ENCODE measurements at regions not wholly inside any gene's neighbourhood (a gene's known extent, or its start where the extent isn't known, plus 50 kb on each side); places are given as distances from the start of the nearest gene placed in this dataset.

GRCh38 chr1:83735526-83735925 is 263.4 kb downstream of the TTLL7 start:
- Histone ChIP-seq H3K4me3 (no peak overlapping the region), H3K4me1 (no peaks in the 10 kb centered on the region), H3K27ac (no peak overlapping the region), H3K27me3 (ENCODE audit: low read depth) (no peaks in the 10 kb centered on the region), H3K9me3 (no peaks in the 10 kb centered on the region), H3K36me3 (no peaks in the 10 kb centered on the region)
- ATAC-seq: no peak
- intact Hi-C loops (cut with DNase I): no loop called here
- TF ChIP-seq CTCF (IDR thresholded peaks at IDR 0.05): no peak
- no peak for DNase-seq

DNA sequence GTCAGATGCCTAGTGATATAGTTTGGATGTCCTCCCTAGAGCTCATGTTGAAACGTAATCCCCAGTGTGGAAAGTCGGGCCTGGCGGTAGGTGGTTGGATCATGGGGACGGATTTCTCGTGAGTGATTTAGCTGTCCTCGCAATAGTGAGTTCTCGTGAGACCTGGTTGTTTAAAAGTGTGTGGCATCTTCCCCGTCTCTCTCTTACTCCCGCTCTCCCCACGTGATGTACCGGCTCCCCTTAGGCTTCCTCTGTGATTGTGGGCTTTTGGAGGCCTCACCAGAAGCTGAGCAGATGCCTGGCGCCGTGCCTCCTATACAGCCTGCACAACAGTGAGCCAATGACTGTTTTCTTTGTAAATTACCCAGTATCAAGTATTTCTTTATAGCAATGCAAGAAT is 264.5 kb downstream of the TTLL7 start:
- TF ChIP-seq CTCF (IDR thresholded peaks at IDR 0.05): no peak
- Histone ChIP-seq H3K36me3 (no peaks in the 10 kb centered on the region), H3K9me3 (no peaks in the 10 kb centered on the region), H3K27me3 (ENCODE audit: low read depth) (no peaks in the 10 kb centered on the region), H3K27ac (no peak overlapping the region), H3K4me3 (no peak overlapping the region), H3K4me1 (no peaks in the 10 kb centered on the region)
- no peak for DNase-seq
- no peak for ATAC-seq
- intact Hi-C loops (cut with DNase I): no loop called here

GRCh38 chr1:83725735-83726360 is 273.1 kb downstream of the TTLL7 start:
- DNase-seq (no peak), ATAC-seq (no peak)
- Histone ChIP-seq H3K27ac (no peak overlapping the region), H3K36me3 (no peaks in the 10 kb centered on the region), H3K4me3 (no peak overlapping the region), H3K9me3 (no peaks in the 10 kb centered on the region), H3K27me3 (ENCODE audit: low read depth) (no peaks in the 10 kb centered on the region), H3K4me1 (no peaks in the 10 kb centered on the region)
- intact Hi-C loops (cut with DNase I): no loop called here
- no peak for TF ChIP-seq CTCF (IDR thresholded peaks at IDR 0.05)

DNA sequence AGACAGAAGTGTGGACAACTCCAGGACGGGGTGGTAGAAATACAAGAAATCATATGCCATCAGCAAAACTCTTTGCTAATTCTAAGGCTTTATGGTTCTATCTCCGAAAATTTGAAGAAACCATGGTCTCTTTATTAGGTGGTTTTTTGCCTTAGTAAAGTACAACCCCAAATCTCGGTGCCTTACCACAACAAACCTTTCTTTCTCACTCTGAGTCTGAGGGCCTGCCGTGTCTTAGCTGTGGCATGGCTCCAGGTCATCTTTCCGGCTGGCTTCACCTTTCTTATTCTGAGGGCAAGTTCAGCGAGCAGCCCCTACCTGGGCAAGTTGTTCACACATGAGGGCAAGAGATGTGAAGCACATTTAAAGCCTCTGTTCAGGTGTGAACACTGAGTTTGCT is 280.6 kb downstream of the TTLL7 start:
- Histone ChIP-seq H3K27ac (no peak overlapping the region), H3K9me3 (no peaks in the 10 kb centered on the region), H3K36me3 (no peaks in the 10 kb centered on the region), H3K4me1 (no peaks in the 10 kb centered on the region), H3K27me3 (ENCODE audit: low read depth) (no peaks in the 10 kb centered on the region), H3K4me3 (no peak overlapping the region)
- DNase-seq (no peak), ATAC-seq (no peak)
- TF ChIP-seq CTCF (IDR thresholded peaks at IDR 0.05): no peak
- intact Hi-C loops (cut with DNase I): no loop called here

DNA sequence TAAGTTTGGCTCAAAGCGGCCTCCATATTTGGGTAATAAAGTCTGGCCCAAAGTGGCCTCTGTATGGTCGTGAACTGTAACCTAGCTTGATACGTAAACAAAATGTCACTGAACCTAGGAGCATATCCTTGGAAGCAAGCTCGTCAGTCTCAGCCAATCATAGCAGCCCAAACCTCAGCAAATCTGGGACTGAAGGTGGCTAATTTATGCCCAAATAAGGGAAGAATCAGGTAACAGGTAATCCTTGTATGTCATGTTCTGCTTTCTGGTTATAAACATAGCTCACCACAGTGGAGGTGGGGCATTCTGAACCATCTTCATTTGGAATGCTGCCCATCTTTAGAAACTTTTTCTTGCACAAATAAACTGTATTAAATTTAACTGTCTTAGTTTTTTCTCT is 281.1 kb downstream of the TTLL7 start:
- TF ChIP-seq CTCF (IDR thresholded peaks at IDR 0.05): no peak
- Histone ChIP-seq H3K4me1 (no peaks in the 10 kb centered on the region), H3K4me3 (no peak overlapping the region), H3K27ac (no peak overlapping the region), H3K9me3 (no peaks in the 10 kb centered on the region), H3K36me3 (no peaks in the 10 kb centered on the region), H3K27me3 (ENCODE audit: low read depth) (no peaks in the 10 kb centered on the region)
- DNase-seq (no peak), ATAC-seq (no peak)
- intact Hi-C loops (cut with DNase I): no loop called here

- ATAC-seq (no peak), DNase-seq (no peak)
- TF ChIP-seq CTCF (IDR thresholded peaks at IDR 0.05): no peak
- Histone ChIP-seq H3K4me1 (no peaks in the 10 kb centered on the region), H3K4me3 (no peak overlapping the region), H3K27ac (no peak overlapping the region), H3K27me3 (ENCODE audit: low read depth) (no peaks in the 10 kb centered on the region), H3K9me3 (no peaks in the 10 kb centered on the region), H3K36me3 (no peaks in the 10 kb centered on the region)
- intact Hi-C loops (cut with DNase I): no loop called here
Measured at GRCh38 chr1:83716641-83717040, 282.3 kb downstream of the TTLL7 start.
